Fibroblast of peridontal ligament (primary cell): ENCODE measurements at regions not wholly inside any gene's neighbourhood (a gene's known extent, or its start where the extent isn't known, plus 50 kb on each side); places are given as distances from the start of the nearest gene placed in this dataset.
"Not testable (repeated sequence)": the region's sequence is repeated elsewhere in the genome, so short reads cannot be mapped to it uniquely, and the experiment has no call there.

ENCODE experiments used
- DNase-seq: peaks from one replicate; pipeline ENCODE4 v3.0.0-alpha.2; 2010; ENCODE audit errors: extremely low read depth

DNA sequence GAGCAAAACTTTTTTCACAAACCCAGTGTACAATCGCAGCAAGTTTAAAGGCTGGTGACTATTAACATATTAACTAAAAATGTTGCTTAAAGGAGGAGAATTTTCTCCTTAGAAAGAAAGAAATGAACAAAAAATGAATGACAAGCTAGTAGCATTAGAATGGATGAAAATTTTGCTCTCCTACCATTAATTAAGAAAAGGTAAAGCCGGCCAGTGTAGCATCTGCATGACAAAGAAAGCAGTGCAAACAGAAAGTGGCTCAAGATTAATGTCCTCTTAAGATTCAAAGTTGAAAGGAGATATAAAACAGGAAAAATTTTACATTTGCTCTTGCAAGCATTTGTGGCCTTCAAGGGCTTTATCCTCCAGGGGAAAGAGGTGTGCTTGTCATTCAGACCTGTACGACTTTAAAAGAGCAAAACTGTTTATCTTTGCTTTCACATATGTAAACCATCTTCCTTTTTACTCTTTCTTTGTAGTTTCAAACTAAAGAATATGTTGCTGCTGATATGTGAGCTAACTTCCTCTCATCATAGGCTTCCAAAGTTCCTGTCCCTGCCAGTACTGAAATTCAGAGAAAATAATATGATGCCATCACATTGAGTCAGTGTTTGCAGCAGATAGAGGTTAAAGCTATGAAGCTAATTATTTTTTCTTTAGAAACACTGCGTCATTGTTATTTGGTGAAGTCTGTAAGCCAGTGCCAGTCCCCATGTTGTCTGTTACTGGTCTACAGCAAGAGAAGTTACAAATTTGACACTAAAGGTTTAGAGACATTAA lies 439.1 kb upstream of the GRM7 start:
- no peak for DNase-seq

DNA sequence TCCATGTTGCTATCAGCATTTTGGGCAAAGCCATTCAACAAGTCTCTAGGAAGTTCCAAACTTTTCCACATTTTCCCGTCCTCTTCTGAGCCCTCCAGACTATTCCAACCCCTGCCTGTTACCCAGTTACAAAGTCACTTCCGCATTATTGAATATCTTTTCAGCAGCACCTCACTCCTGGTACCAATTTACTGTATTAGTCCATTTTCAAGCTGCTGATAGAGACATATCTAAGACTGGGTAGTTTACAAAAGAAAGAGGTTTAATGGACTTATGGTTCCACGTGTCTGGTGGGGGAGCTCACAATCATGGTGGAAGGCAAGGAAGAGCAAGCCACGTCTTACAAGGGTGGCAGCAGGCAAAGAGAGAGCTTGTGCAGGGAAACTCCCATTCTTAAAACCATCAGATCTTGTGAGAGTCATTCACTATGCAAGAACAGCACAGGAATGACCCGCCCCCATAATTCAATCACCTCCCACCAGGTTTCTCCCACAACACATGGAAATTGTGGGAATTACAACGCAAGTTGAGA lies 435.6 kb upstream of the GRM7 start:
- no peak for DNase-seq

DNA sequence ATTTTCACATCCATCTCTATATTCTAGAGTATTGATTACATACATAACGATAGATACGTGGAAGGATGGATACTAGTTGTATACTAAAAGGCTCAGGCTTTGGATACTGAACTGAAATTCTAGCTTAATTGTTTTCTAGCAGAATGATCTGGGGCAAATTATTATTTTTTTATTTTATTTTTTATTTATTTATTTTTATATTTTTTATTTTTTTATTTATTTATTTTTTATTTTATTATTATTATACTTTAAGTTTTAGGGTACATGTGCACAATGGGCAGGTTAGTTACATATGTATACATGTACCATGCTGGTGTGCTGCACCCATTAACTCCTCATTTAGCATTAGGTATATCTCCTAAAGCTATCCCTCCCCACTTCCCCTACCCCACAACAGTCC lies 432.6 kb upstream of the GRM7 start:
- not testable (repeated sequence) for DNase-seq

DNA sequence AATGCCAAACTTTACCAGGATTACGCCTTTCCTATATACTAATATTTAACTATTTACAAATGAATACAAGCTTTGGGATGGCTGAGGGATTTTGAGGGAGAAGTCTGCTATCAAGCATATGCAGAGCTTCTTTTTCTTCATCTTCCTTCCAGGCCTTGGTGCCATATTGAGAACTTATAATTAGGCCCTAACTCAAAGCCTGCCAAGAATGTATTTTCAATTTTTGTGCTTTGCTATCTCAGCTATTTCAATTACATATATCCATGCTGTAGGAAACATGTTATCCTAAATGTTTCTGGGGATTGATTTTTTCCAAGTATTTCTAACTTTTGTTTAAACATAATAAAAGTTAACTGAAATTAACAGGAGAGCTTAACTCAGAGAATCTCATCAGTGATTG lies 425.0 kb upstream of the GRM7 start:
- DNase-seq = no peak

DNA sequence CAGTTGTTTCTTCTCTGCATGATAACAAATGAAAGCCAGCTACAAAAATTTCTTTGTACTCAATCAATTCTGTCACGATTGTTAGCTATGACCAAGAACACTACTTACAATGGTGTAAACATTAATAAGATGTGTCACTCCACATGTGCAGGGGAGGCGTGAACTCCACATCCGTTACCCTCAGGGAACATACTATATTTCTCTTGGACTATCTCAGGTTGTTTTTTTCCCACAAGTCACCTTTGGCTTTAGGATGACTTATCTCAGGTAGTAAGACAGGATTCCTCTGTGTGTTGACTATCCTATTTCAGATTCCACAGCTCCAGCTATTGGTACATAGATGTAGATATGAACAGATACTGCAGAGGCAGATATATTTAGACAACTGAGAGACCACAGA lies 423.3 kb upstream of the GRM7 start:
- no peak for DNase-seq

DNA sequence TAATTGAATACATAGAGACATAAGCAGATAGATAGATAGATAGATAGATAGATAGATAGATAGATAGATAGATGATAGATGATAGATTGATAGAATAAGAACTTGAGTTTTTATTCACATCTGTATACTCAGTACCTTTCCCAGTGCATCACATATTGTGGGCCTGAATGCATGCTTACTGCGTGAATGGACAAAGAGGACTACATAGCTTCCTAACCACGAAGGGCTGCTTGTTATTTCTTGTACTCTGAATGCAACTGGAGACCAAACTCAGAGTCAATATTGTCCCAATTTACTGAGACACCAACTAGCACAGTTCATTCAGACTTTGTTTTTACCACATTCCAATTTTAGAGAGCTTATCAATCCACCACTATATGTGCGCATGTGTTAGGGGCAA lies 422.9 kb upstream of the GRM7 start:
- no peak for DNase-seq

DNA sequence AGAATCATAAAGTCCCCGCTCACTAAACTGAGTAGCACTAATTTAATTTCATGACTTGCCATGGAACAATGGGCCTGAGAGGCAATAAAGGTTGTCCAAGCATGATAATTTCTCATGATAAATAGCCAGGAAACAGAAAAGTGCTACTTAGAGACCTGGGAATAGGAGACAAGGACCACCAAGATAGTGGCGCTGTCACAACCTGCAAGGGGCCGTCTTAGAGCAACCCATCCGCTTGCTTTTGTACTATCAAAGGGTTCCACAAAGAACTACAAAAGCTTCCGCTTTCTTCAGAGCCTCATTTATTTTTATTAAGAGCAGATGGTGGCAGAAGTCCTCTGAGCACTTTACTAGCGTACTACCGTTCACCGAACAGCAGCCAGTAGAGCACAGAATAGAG lies 421.7 kb upstream of the GRM7 start:
- no peak for DNase-seq

DNA sequence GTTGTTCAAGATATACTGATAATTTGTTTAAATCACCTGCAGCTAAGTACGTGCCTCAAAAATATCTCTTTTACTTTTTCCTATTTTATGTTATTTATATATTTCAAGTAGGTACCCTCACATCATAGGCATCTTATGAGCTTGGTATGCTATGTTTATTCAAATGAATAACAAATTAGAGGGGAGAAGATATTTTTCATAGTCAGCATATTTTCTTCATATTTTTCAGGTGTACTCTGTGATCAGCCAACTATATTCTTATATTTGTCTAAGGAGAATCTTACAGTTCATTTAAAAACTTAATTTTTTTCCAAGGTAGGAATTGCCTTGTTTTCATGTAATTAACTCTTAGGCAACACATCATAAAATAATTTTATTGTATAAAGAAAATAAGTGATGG lies 421.1 kb upstream of the GRM7 start:
- DNase-seq = no peak

DNA sequence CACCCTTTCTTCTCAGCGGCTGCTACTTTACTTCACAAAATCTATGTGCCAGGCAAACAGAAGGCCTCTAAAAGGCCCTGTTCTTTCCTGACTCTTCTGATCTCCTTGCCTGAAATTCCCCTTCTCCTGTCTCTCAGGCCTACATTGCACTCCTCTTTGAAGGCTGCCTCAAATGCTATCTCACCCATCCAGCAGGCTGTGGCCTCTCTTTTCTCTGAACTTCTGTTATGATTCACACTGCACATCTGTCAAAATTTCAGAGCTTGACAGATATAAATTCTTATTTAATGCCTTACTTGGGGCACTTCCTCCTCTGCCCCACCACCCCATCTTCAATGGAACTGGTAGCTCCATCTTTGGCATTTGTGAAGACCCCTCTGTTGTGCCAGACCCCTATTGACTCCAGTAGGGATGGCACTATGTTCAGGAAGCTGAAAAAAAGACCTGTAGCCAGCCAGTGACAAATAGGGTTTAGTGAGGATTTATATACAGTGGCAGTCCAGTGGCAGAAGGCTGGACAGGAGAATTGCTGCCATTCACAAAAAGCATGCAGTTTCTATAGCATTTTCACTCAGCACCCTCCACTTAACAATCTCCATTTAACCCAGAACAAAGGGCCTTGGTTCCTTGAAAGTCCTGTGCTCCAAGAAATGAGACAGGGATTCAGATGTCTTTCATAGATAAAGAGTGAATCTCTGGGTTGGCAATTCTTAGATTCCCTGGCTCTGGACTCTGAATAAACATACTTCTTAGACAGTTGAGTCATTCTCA lies 415.8 kb upstream of the GRM7 start:
- DNase-seq = no peak

DNA sequence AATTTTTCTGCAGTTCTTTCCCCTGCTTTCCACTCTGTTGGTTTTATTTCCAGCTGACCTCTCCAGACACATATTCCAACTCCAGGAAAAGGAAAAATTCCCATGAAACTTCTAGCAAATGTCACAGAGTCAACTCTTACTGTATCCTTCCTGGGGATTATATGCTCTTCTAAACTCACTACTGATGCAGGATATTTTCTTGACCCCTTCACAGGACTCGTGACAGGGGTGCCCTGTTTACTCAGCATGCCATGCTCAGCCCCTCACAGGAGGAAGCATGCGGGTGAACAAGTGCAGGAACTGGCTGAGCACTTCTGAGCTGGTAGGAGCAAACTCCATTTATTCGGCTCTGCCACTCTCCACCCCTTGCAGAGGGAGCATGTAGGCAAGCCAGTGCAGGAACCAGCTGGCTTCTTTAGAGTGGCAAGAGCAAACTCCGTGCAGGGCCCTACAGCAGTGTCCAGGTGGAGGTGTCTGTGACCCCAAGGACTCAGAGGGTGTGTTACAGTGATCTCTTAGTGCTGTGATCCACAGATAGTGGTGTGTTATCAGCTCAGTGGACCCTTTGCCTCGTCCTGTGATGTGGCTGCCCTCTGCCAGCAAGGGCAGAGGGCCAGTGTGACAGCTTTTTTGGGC lies 413.6 kb upstream of the GRM7 start:
- no peak for DNase-seq

DNA sequence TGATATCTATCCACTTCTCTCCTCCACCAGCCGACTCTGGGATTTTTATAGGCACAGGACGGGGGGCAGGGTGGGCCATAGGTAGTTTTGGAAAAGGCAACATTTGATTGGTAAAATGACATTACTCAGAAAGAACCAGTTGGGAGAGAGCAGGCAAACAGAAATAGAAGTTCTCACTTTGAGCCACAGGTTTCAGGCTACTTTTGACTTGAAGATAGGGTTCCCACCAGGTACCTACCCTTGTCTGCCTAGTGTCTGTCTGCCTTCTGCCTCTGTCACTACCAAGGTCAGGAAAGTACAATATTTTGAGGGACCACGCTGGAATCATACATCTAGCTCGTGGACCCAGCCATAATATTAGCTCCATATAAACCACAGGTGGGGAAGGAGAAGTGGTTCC lies 412.9 kb upstream of the GRM7 start:
- no peak for DNase-seq

DNA sequence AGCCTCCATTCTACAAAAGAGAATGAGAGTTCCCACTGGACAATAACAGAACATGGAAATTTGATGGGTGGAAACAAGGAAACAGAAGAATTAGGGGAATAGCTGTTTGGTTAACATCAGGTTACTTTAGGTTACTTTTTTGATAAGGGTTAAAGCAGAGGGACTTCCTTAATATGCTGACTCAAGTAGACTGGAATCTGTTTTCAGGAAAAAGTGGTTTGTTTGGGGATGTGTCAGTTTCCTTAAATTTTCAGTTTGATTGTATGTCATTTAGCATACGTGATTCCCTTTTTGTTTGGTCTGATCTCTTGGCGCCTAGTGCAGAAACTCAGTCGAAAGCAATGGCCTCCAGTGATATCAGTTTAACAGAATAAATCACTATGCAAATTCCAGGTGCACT lies 411.8 kb upstream of the GRM7 start:
- no peak for DNase-seq

DNA sequence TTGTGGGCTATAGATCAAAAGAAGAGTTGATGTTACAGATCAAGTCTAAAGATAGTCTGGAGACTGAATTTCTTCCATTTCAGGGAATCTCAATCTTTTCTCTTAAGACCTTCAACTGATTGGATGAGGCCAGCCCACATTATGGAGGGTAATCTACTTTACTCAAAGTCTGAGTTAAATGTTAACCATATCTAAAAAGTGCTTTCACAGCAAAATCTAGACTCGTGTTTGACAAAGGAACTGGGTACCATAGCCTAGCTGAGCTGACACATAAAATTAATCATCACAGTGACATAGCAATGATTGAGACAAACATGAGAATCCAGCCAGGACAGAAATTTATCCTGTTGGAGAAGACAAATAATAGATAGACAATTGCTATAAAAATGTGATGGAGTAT lies 407.9 kb upstream of the GRM7 start:
- DNase-seq = no peak

DNA sequence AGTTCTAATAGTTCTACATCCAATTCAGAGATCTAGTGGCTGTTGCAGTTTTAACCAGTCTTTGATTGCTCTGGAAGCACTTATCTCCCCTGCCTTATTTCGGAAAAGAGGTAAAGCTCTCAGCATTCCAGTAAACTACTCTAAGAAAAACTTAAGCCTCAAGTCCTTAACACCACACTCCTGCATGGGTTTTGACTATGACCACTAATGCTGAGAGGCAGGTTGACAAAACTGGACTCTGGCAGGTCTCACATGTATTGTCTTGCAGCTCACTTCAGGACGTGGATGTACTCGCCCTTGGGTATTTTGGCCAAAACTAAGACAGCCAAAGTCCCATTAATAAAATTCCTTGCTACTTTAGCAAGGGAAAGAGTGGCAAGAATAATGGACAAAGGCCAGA lies 405.9 kb upstream of the GRM7 start:
- DNase-seq = no peak

DNA sequence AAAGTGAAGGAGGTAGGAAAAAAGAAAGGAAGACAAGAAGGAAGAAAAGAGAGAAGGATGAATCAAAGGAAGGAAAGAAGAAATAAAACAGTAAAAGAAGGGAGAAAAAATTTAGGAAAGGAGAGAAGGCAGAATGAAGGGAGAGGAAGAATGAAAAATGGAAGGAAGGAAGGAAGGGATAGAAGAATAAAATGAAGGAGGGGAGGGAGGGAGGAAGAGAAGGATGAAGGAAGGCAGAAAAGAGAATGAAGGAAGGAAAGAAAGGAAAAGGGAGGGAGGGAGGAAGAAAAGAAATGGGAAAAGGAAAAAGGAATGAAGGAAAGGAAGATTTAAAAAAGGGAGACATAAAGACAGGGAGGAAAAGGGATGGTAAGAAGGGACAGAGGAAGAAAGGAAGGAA lies 393.7 kb upstream of the GRM7 start:
- DNase-seq = no peak

DNA sequence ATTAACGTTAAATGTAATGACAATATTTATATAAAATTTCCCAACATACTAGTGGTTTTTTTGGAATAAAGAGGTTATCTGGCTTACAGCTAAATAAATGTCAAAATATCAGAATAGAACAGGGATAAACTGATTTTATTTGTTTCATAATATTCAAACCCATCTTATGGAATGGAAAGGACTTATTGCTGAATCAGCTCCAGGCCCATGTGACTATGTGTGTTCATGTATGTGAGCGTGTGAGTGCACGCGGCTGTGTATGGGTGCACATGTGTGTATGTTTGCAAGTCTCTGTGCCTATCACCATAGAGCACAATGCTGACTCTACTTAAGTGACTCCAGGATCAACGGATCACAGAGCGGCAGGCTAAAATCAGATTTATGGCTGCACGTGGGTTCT lies 392.3 kb upstream of the GRM7 start:
- no peak for DNase-seq

DNA sequence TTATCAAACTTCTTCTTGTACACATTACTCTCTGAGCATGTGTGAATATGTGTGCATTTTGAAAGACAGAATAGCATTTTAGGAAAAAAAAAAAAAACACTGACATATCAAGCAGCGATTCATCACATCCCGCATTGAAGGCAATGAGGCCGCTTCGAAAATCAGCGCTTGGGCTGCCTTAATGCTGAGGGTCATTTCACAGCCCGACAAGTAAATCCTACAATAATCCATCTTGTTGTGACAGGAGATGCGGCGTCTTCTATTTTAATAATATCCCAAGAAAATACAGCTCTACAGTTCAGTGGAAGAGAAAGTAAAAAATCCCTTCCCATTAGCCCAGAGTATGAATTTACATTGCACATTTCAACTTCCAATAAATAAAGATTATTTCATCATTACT lies 389.2 kb upstream of the GRM7 start:
- DNase-seq = no peak

DNA sequence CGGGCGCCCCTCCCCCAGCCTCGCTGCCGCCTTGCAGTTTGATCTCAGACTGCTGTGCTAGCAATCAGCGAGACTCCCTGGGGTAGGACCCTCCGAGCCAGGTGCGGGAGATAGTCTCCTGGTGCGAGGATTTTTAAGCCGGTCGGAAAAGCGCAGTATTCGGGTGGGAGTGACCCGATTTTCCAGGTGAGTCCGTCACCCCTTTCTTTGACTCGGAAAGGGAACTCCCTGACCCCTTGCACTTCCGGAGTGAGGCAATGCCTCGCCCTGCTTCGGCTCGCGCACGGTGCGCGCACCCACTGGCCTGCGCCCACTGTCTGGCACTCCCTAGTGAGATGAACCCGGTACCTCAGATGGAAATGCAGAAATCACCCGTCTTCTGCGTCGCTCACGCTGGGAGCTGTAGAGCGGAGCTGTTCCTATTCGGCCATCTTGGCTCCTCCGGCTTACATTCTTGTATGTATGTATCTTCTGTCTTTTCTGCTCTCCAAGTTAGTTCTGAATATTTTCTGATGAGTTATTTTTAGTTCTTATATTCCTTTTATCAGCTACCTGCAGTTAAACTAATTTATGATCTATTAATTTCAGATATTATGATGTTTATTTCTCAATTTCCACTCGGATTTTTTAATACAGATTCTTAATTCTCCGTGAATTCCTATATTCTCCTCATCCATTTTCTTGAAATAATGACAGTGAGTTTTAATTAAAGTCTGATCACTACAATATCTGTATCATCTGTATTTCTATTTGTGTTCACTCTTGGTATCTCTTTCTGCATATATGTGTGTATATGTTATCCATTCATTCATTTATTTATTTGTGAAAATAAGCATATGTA lies 370.2 kb upstream of the GRM7 start:
- DNase-seq = not testable (repeated sequence)

DNA sequence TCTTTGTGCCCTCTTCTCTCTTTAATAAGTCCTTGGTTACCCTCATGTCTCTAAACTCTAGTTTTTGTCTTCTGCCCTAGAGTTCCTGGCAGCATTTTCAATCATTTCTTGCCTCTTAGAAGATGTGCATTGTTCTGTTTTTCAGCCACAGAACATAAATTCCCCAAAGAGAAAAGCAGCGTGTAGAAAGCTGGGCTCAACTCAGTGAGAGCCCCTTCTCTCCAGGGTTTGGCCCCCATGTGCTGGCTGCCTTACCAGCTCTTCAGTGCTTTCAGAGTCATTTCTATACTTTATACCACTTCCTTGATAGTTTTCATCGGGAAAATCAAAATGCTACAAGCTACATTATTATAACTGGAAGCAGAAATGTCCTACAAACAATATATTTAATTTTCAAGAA lies 369.1 kb upstream of the GRM7 start:
- DNase-seq = no peak

DNA sequence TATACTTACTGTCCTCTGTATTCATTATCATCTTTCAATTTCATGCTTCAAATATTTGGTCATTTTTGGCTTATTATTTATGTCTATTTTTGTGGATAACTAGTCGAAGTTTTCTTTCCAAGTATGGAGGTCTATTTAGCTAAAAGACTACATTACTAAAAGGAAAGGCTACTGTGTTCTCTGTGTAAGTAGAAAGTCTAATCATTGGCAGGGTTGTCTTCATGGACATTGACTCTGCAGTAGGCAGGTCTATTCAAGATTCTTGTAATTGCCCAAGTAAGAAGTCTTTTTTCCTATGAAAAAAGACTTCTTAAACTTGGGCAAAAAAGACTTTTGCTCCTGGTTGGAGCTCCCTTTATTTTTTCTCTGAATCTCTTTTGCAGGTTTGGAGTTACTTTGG lies 368.6 kb upstream of the GRM7 start:
- DNase-seq = no peak

DNA sequence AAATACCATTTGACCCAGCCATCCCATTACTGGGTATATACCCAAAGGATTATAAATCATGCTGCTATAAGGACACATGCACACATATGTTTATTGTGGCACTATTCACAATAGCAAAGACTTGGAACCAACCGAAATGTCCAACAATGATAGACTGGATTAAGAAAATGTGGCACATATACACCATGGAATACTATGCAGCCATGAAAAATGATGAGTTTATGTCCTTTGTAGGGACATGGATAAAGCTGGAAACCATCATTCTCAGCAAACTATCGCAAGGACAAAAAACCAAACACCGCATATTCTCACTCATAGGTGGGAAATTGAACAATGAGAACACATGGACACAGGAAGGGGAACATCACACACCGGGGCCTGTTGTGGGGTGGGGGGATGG lies 362.0 kb upstream of the GRM7 start:
- DNase-seq = not testable (repeated sequence)

DNA sequence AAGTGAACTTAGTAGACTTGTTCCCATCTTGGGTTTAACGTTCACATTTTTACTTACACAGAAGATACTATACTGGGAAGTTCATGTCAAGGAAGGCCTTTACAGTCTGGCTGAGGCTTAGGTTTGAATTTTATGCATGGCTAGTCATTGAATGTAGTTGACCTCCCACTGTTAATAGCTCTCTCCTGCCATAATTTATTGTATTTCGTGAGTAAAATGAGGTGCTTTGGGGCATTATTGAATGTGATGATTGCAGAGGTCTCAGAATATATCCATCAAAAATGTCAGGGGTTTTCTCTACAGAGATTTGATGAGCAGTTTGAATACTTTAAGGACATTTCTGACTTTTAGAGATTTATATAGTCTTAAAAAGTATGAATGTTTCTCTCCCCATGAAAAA lies 356.6 kb upstream of the GRM7 start:
- DNase-seq = no peak
